OCI-LY3 (cell line): ENCODE measurements at regions not wholly inside any gene's neighbourhood (a gene's known extent, or its start where the extent isn't known, plus 50 kb on each side); places are given as distances from the start of the nearest gene placed in this dataset.

Experiments used
- H2AFZ ChIP-seq: fragments of 200-600, 300-600 bp; shearing (Covaris generic); 2 replicates; pipeline ENCODE4 v1.6.0; 2014; ENCODE audit warnings: antibody characterized with exemption, low read depth, low read length
- H3K27ac ChIP-seq: fragments of 200-600, 300-600 bp; sonication (generic); 2 replicates; pipeline ENCODE4 v1.5.1; 2014; ENCODE audit warnings: mild to moderate bottlenecking, low read length, moderate library complexity, mixed read lengths
- H3K27me3 ChIP-seq: fragments of 200-600, 300-600 bp; sonication (generic); 2 replicates; pipeline ENCODE4 v1.6.1; 2014; ENCODE audit warnings: low read depth, low read length, mixed read lengths
- H3K36me3 ChIP-seq: fragments of 200-600, 300-600 bp; sonication (generic); replicated peaks from 2 replicates; pipeline ENCODE3; 2014; ENCODE audit warnings: low read depth, low read length, mixed read lengths
- H3K4me1 ChIP-seq: fragments of 300-600, 200-600 bp; sonication (generic); 2 replicates; pipeline ENCODE4 v1.6.1; 2014; ENCODE audit warnings: low read length, mixed read lengths
- H3K4me2 ChIP-seq: fragments of 200-600, 300-600 bp; sonication (generic); 2 replicates; pipeline ENCODE4 v1.6.1; 2014; ENCODE audit warnings: low read length, mixed read lengths
- H3K4me3 ChIP-seq: fragments of 300-600, 200-600 bp; sonication (generic); 2 replicates; pipeline ENCODE4 v1.5.1; 2014; ENCODE audit warnings: antibody characterized with exemption, mild to moderate bottlenecking, low read length, moderate library complexity
- H3K79me2 ChIP-seq: fragments of 300-600, 200-600 bp; shearing (Covaris generic); 2 replicates; pipeline ENCODE4 v1.6.1; 2014; ENCODE audit warnings: mild to moderate bottlenecking, low read length, mixed read lengths
- H3K9ac ChIP-seq: fragments of 300-600, 200-600 bp; shearing (Covaris generic); 2 replicates; pipeline ENCODE4 v1.6.0; 2014; ENCODE audit warnings: mild to moderate bottlenecking, low read length, moderate library complexity
- H3K9me3 ChIP-seq: fragments of 200-600, 300-600 bp; shearing (Covaris generic); 2 replicates; pipeline ENCODE4 v1.6.1; 2014; ENCODE audit warnings: low read length, mixed read lengths; ENCODE audit not compliant: insufficient read depth
- H4K20me1 ChIP-seq: fragments of 200-600, 300-600 bp; sonication (generic); 2 replicates; pipeline ENCODE4 v1.6.1; 2016; ENCODE audit warnings: low read length, mixed read lengths; ENCODE audit not compliant: insufficient read depth
- CTCF ChIP-seq: fragments of 200-600, 300-600 bp; sonication (generic); IDR thresholded peaks from 2 replicates; pipeline ENCODE4 v1.5.1; 2014; ENCODE audit warnings: antibody characterized with exemption, low read length, low read depth
- EZH2phosphoT487 ChIP-seq: fragments of 200-600 bp; shearing (Covaris generic); IDR thresholded peaks from 2 replicates; pipeline ENCODE4 v1.6.1; 2018; ENCODE audit warnings: antibody characterized with exemption, mixed run types, low read depth

- no peaks in the 10 kb centered on the region for H4K20me1 ChIP-seq
- H3K27ac ChIP-seq = no peak overlapping the region
- no peak overlapping the region for H2AFZ ChIP-seq
- no peak overlapping the region for H3K9ac ChIP-seq
- no peaks in the 10 kb centered on the region for H3K36me3 ChIP-seq
- no peaks in the 10 kb centered on the region for H3K79me2 ChIP-seq
- H3K4me1 ChIP-seq = no peaks in the 10 kb centered on the region
- H3K4me3 ChIP-seq = no peak overlapping the region
- no peaks in the 10 kb centered on the region for H3K27me3 ChIP-seq
- H3K4me2 ChIP-seq = no peak overlapping the region
- no peak for TF ChIP-seq CTCF
- no peak for TF ChIP-seq EZH2phosphoT487
- H3K9me3 ChIP-seq = no peaks in the 10 kb centered on the region
Measured at GRCh38 chr6:82419132-82419581, 55.5 kb downstream of the TPBG start.

GRCh38 chr6:82419859-82420258, 56.2 kb downstream of the TPBG start:
- H3K9ac ChIP-seq = no peak overlapping the region
- no peaks in the 10 kb centered on the region for H3K79me2 ChIP-seq
- H3K36me3 ChIP-seq = no peaks in the 10 kb centered on the region
- TF ChIP-seq CTCF (no peak), EZH2phosphoT487 (no peak)
- H3K27me3 ChIP-seq = no peaks in the 10 kb centered on the region
- H3K4me1 ChIP-seq = no peaks in the 10 kb centered on the region
- no peaks in the 10 kb centered on the region for H3K9me3 ChIP-seq
- no peak overlapping the region for H3K4me3 ChIP-seq
- no peak overlapping the region for H3K4me2 ChIP-seq
- H4K20me1 ChIP-seq = no peaks in the 10 kb centered on the region
- H3K27ac ChIP-seq = no peak overlapping the region
- no peak overlapping the region for H2AFZ ChIP-seq

- H3K4me3 ChIP-seq = no peak overlapping the region
- H2AFZ ChIP-seq = no peak overlapping the region
- no peaks in the 10 kb centered on the region for H4K20me1 ChIP-seq
- no peaks in the 10 kb centered on the region for H3K9me3 ChIP-seq
- H3K27ac ChIP-seq = no peak overlapping the region
- H3K4me2 ChIP-seq = no peak overlapping the region
- no peak overlapping the region for H3K9ac ChIP-seq
- no peaks in the 10 kb centered on the region for H3K36me3 ChIP-seq
- TF ChIP-seq CTCF = no peak
- no peak for TF ChIP-seq EZH2phosphoT487
- no peaks in the 10 kb centered on the region for H3K79me2 ChIP-seq
- H3K27me3 ChIP-seq = no peaks in the 10 kb centered on the region
- peaks cover 6% of the 10 kb centered on the region for H3K4me1 ChIP-seq
Measured at GRCh38 chr6:82430611-82431010, 67.0 kb downstream of the TPBG start.

- Histone ChIP-seq H3K27ac (no peak overlapping the region), H2AFZ (no peak overlapping the region), H3K9me3 (no peaks in the 10 kb centered on the region), H3K27me3 (no peaks in the 10 kb centered on the region), H3K9ac (no peak overlapping the region), H3K4me2 (no peak overlapping the region), H3K4me3 (no peak overlapping the region), H4K20me1 (no peaks in the 10 kb centered on the region), H3K79me2 (no peaks in the 10 kb centered on the region), H3K36me3 (no peaks in the 10 kb centered on the region), H3K4me1 (peaks cover 6% of the 10 kb centered on the region)
- TF ChIP-seq EZH2phosphoT487 (no peak), CTCF (no peak)
Measured at GRCh38 chr6:82436740-82437139, 73.1 kb downstream of the TPBG start.
